ENCODE measurements at regions not wholly inside any gene's neighbourhood (a gene's known extent, or its start where the extent isn't known, plus 50 kb on each side); places are given as distances from the start of the nearest gene placed in this dataset.
A peak's percentile ranks its signal among the peaks of the same experiment; 100 is the strongest.
"Not testable (repeated sequence)": the region's sequence is repeated elsewhere in the genome, so short reads cannot be mapped to it uniquely, and the experiment has no call there.

- H3K4me2 ChIP-seq (ENCODE audit: insufficient read depth in 1 of 2, low read depth in 2 of 2, low read length in 2 of 2); H2BK5ac ChIP-seq (ENCODE audit: low read depth, low read length); H3K36me3 ChIP-seq (ENCODE audit: control insufficient read depth in 2 of 4, insufficient read depth in 4 of 4, low read length in 3 of 4); H3K27me3 ChIP-seq (replicated peaks in 1 of 4; ENCODE audit: control insufficient read depth in 3 of 4, extremely low read depth in 1 of 4, insufficient read depth in 3 of 4, low read length in 3 of 4); H4K91ac ChIP-seq (replicated peaks; ENCODE audit: insufficient read length, low read length); POLR2A ChIA-PET (ENCODE audit: partially characterized antibody); H3K4me1 ChIP-seq (replicated peaks in 1 of 4; ENCODE audit: control insufficient read depth in 3 of 4, insufficient read depth in 4 of 4, low read length in 3 of 4); DNase-seq (ENCODE audit: low read depth in 1 of 2, low spot score in 2 of 2); H2AK5ac ChIP-seq (ENCODE audit: low read depth, low read length); H3K79me1 ChIP-seq (ENCODE audit: low read depth, low read length); H3K23ac ChIP-seq (ENCODE audit: insufficient read length); H3K9ac ChIP-seq (replicated peaks in 1 of 4; ENCODE audit: extremely low read depth in 1 of 4, low read depth in 3 of 4, low read length in 3 of 4); H3K56ac ChIP-seq (replicated peaks; ENCODE audit: insufficient read length, low read depth, low read length); H3K79me2 ChIP-seq (ENCODE audit: control insufficient read depth in 1 of 2, insufficient read depth in 2 of 2, low read length in 2 of 2); H3K4ac ChIP-seq (replicated peaks; ENCODE audit: insufficient read length, low read depth, low read length); H3K23me2 ChIP-seq (ENCODE audit: low read depth, low read length); H2BK120ac ChIP-seq (replicated peaks; ENCODE audit: low read depth, low read length); H3K9me3 ChIP-seq (ENCODE audit: insufficient read depth in 2 of 2, low read depth in 1 of 2, low read length in 1 of 2); FAIRE-seq; H4K5ac ChIP-seq (ENCODE audit: insufficient read length, low read depth, low read length); H2BK15ac ChIP-seq (ENCODE audit: low read length); H3K14ac ChIP-seq (ENCODE audit: insufficient read length); H4K20me1 ChIP-seq (replicated peaks in 1 of 2; ENCODE audit: control insufficient read depth in 1 of 2, insufficient read depth in 2 of 2, low read length in 2 of 2); H3K27ac ChIP-seq (ENCODE audit: low read depth, low read length); H3K4me3 ChIP-seq (ENCODE audit: extremely low read depth in 1 of 4, insufficient read depth in 2 of 4, low read depth in 3 of 4, low read length in 4 of 4): not testable (repeated sequence)
- peak overlapping the region; percentile 19; the same call in 1 of the 2 replicates for H3K18ac ChIP-seq (ENCODE audit: extremely low read depth, low read length)
- peak overlapping the region; percentile 77; the same call in 1 of the 2 replicates for H4K8ac ChIP-seq (ENCODE audit: extremely low read depth, insufficient read depth, low read length)
- peak overlapping the region; percentile 39; the same call in 1 of the 2 replicates for H2BK12ac ChIP-seq (ENCODE audit: low read depth, low read length)
- 85% methylated on average over 4 of the region's 7 CpGs; no CpG with 5 or more reads in 1 of the 2 experiments for WGBS, 2 experiments (ENCODE audit: extremely low coverage in 1 of 2, insufficient coverage in 1 of 2, insufficient read length in 1 of 2, insufficient replicate concordance in 2 of 2, low coverage in 1 of 2, low lambda C conversion rate in 2 of 2, missing lambda C conversion rate in 1 of 2)
- CTCF ChIA-PET (ENCODE audit: partially characterized antibody), result interaction anchor here (1.0 to 1.4 kb wide), 4 partner anchors 8 to 60 kb away, joined by 3 to 5 read pairs (median 4); no protein-coding TSS in a partner anchor
- 0 out of 2 replicates have a peak overlapping the region, but pooled peaks have one; percentile 48 for H2BK20ac ChIP-seq (ENCODE audit: low read length)
- H2AFZ ChIP-seq (ENCODE audit: low read length), result peak overlapping the region; percentile 93
Measured at GRCh38 chr10:44249933-44250332, 135.0 kb downstream of the CXCL12 start.

Measured in H1 (cell line).